NK-92 treated with Interleukin-12 subunit alpha and Interleukin-12 subunit beta, amount 100 ng/mL, for 24 hours (cell line): ENCODE measurements at regions not wholly inside any gene's neighbourhood (a gene's known extent, or its start where the extent isn't known, plus 50 kb on each side); places are given as distances from the start of the nearest gene placed in this dataset.
"Not testable (repeated sequence)": the region's sequence is repeated elsewhere in the genome, so short reads cannot be mapped to it uniquely, and the experiment has no call there.

Experiments
- DNase-seq: peaks from one replicate; lab custom pipeline; 2025; lab: John Stamatoyannopoulos, UW

- DNase-seq, result no peak
Observed at GRCh38 chr14:21825149-21825743, 151.6 kb upstream of the OR4E1 start.

- no peak for DNase-seq
Observed at GRCh38 chr14:21822109-21822508, 148.5 kb upstream of the OR4E1 start.

GRCh38 chr14:21820631-21821030 lies 147.0 kb upstream of the OR4E1 start:
- DNase-seq, result no peak

GRCh38 chr14:21819891-21820290 lies 146.3 kb upstream of the OR4E1 start:
- DNase-seq, result not testable (repeated sequence)

GRCh38 chr14:21817010-21817409 lies 143.4 kb upstream of the OR4E1 start:
- not testable (repeated sequence) for DNase-seq

- no peak for DNase-seq
Observed at GRCh38 chr14:21807975-21808374, 134.4 kb upstream of the OR4E1 start.

- no peak for DNase-seq
Observed at GRCh38 chr14:21804981-21805380, 131.4 kb upstream of the OR4E1 start.

- DNase-seq, result no peak
Observed at GRCh38 chr14:21802441-21802840, 128.8 kb upstream of the OR4E1 start.

- no peak for DNase-seq
Observed at GRCh38 chr14:21796916-21797315, 123.3 kb upstream of the OR4E1 start.

GRCh38 chr14:21795456-21795855 lies 121.8 kb upstream of the OR4E1 start:
- DNase-seq, result no peak

GRCh38 chr14:21791749-21792148 lies 118.1 kb upstream of the OR4E1 start:
- no peak for DNase-seq

- DNase-seq, result not testable (repeated sequence)
Observed at GRCh38 chr14:21788687-21789086, 115.1 kb upstream of the OR4E1 start.

GRCh38 chr14:21787242-21787641 lies 113.6 kb upstream of the OR4E1 start:
- not testable (repeated sequence) for DNase-seq

GRCh38 chr14:21781543-21781942 lies 107.9 kb upstream of the OR4E1 start:
- DNase-seq, result no peak

GRCh38 chr14:21780429-21781084 lies 106.9 kb upstream of the OR4E1 start:
- no peak for DNase-seq

GRCh38 chr14:21771671-21772070 lies 98.1 kb upstream of the OR4E1 start:
- DNase-seq, result no peak

- DNase-seq, result no peak
Observed at GRCh38 chr14:21768875-21769257, 95.2 kb upstream of the OR4E1 start.

- DNase-seq, result no peak
Observed at GRCh38 chr14:21768116-21768874, 94.7 kb upstream of the OR4E1 start.

GRCh38 chr14:21760360-21760759 lies 86.7 kb upstream of the OR4E1 start:
- DNase-seq, result not testable (repeated sequence)

GRCh38 chr14:21749306-21749868 lies 75.8 kb upstream of the OR4E1 start:
- no peak for DNase-seq

- DNase-seq, result no peak
Observed at GRCh38 chr14:21748869-21749303, 75.3 kb upstream of the OR4E1 start.

- DNase-seq, result no peak
Observed at GRCh38 chr14:21735639-21736307, 62.2 kb upstream of the OR4E1 start.
